ENCODE measurements at regions not wholly inside any gene's neighbourhood (a gene's known extent, or its start where the extent isn't known, plus 50 kb on each side); places are given as distances from the start of the nearest gene placed in this dataset.

GRCh38 chr2:129912871-129913694 is 66.4 kb upstream of the RAB6C start:
- no peak for TF ChIP-seq CTCF (IDR thresholded peaks at IDR 0.05; ENCODE audit: low read depth, low read length)
- TF ChIP-seq EZH2phosphoT487 (IDR thresholded peaks at IDR 0.05; ENCODE audit: low read depth) = no peak
